ENCODE measurements at regions not wholly inside any gene's neighbourhood (a gene's known extent, or its start where the extent isn't known, plus 50 kb on each side); places are given as distances from the start of the nearest gene placed in this dataset.

DNA sequence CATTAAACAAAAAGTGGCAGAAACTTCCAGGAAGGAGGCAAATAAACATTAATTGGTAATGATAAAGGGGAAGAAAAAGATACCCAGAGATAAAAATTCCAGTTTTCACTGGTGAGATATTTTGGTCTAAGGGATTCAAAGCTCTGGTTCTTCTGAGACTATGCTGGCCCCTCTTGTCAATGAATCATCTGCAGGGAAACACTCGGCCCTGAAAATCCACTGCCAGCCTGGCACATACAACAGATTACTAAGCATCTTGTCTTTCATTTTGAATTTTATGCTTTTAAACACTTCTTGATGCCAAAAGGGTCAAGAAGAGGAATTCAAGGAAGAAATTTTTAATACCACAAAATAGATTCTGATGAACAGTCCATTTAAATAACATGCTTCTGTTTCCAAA lies 1603.8 kb upstream of the ZEB2 start:
- Histone ChIP-seq H3K4me3 (replicated peaks; ENCODE audit: insufficient read depth, low read length) (no peak overlapping the region), H3K27me3 (ENCODE audit: insufficient read depth, poor library complexity, severe bottlenecking) (no peaks in the 10 kb centered on the region), H3K27ac (replicated peaks) (no peak overlapping the region)
- TF ChIP-seq GABPA (IDR thresholded peaks at IDR 0.05; ENCODE audit: low read depth) (no peak), POLR2AphosphoS5 (IDR thresholded peaks at IDR 0.05; ENCODE audit: low read depth) (no peak), SPI1 (IDR thresholded peaks at IDR 0.05; ENCODE audit: borderline replicate concordance, low read depth) (no peak)
- TF ChIP-seq, protein P1, sequence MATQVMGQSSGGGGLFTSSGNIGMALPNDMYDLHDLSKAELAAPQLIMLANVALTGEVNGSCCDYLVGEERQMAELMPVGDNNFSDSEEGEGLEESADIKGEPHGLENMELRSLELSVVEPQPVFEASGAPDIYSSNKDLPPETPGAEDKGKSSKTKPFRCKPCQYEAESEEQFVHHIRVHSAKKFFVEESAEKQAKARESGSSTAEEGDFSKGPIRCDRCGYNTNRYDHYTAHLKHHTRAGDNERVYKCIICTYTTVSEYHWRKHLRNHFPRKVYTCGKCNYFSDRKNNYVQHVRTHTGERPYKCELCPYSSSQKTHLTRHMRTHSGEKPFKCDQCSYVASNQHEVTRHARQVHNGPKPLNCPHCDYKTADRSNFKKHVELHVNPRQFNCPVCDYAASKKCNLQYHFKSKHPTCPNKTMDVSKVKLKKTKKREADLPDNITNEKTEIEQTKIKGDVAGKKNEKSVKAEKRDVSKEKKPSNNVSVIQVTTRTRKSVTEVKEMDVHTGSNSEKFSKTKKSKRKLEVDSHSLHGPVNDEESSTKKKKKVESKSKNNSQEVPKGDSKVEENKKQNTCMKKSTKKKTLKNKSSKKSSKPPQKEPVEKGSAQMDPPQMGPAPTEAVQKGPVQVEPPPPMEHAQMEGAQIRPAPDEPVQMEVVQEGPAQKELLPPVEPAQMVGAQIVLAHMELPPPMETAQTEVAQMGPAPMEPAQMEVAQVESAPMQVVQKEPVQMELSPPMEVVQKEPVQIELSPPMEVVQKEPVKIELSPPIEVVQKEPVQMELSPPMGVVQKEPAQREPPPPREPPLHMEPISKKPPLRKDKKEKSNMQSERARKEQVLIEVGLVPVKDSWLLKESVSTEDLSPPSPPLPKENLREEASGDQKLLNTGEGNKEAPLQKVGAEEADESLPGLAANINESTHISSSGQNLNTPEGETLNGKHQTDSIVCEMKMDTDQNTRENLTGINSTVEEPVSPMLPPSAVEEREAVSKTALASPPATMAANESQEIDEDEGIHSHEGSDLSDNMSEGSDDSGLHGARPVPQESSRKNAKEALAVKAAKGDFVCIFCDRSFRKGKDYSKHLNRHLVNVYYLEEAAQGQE (IDR thresholded peaks at IDR 0.05; ENCODE audit: insufficient replicate concordance, low read depth): no peak
- TF ChIP-seq, protein P2, sequence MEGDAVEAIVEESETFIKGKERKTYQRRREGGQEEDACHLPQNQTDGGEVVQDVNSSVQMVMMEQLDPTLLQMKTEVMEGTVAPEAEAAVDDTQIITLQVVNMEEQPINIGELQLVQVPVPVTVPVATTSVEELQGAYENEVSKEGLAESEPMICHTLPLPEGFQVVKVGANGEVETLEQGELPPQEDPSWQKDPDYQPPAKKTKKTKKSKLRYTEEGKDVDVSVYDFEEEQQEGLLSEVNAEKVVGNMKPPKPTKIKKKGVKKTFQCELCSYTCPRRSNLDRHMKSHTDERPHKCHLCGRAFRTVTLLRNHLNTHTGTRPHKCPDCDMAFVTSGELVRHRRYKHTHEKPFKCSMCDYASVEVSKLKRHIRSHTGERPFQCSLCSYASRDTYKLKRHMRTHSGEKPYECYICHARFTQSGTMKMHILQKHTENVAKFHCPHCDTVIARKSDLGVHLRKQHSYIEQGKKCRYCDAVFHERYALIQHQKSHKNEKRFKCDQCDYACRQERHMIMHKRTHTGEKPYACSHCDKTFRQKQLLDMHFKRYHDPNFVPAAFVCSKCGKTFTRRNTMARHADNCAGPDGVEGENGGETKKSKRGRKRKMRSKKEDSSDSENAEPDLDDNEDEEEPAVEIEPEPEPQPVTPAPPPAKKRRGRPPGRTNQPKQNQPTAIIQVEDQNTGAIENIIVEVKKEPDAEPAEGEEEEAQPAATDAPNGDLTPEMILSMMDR (IDR thresholded peaks at IDR 0.05; ENCODE audit: insufficient read depth, low read length): no peak
- no peak for DNase-seq (ENCODE audit: low read depth in 1 of 2, low spot score in 1 of 2)

DNA sequence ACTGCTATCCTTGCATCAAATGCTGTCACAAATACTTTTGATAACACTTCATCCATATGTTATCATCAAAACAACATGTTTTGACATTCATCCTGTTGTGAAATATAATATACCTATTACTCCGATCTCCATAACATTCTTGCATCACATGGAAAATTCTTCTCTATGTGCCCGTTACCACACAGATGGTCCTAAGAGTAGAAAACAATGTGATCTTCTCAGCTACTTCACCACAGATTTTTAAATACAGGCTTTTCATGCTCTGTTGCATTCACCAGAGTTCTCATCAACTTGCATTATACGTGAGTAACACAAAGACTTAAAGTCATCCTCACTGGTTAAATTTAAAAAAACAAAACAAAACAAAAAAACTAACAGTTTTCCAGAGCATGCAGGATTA lies 1603.3 kb upstream of the ZEB2 start:
- Histone ChIP-seq H3K27ac (replicated peaks) (no peak overlapping the region), H3K4me3 (replicated peaks; ENCODE audit: insufficient read depth, low read length) (no peak overlapping the region), H3K27me3 (ENCODE audit: insufficient read depth, poor library complexity, severe bottlenecking) (no peaks in the 10 kb centered on the region)
- TF ChIP-seq GABPA (IDR thresholded peaks at IDR 0.05; ENCODE audit: low read depth) (no peak), SPI1 (IDR thresholded peaks at IDR 0.05; ENCODE audit: borderline replicate concordance, low read depth) (no peak), POLR2AphosphoS5 (IDR thresholded peaks at IDR 0.05; ENCODE audit: low read depth) (no peak)
- TF ChIP-seq, protein P1 (IDR thresholded peaks at IDR 0.05; ENCODE audit: insufficient replicate concordance, low read depth): no peak
- TF ChIP-seq, protein P2 (IDR thresholded peaks at IDR 0.05; ENCODE audit: insufficient read depth, low read length): no peak
- DNase-seq (ENCODE audit: low read depth in 1 of 2, low spot score in 1 of 2): no peak

DNA sequence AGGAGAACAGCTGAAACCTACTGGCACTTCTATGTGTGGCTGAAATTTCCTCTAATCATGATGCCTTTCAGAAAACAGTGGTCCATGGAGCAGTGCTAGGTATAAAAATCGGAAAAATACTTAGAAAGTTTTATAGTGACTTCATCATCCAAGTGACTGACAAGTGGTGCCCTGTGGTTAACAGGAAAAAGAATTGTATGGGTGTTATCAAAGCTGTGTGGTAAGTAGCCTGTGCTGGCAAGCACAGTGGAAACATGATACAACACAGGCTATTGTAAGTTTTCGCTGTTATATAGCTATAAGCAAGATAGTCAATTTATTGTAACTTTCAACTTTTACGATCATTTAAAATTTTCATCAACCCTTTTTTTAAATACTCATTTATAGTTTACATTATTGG lies 1599.7 kb upstream of the ZEB2 start:
- TF ChIP-seq GABPA (IDR thresholded peaks at IDR 0.05; ENCODE audit: low read depth) (no peak), POLR2AphosphoS5 (IDR thresholded peaks at IDR 0.05; ENCODE audit: low read depth) (no peak), SPI1 (IDR thresholded peaks at IDR 0.05; ENCODE audit: borderline replicate concordance, low read depth) (no peak)
- TF ChIP-seq, protein P2 (IDR thresholded peaks at IDR 0.05; ENCODE audit: insufficient read depth, low read length): no peak
- TF ChIP-seq, protein P1 (IDR thresholded peaks at IDR 0.05; ENCODE audit: insufficient replicate concordance, low read depth): no peak
- Histone ChIP-seq H3K4me3 (replicated peaks; ENCODE audit: insufficient read depth, low read length) (no peak overlapping the region), H3K27ac (replicated peaks) (no peak overlapping the region), H3K27me3 (ENCODE audit: insufficient read depth, poor library complexity, severe bottlenecking) (no peaks in the 10 kb centered on the region)
- no peak for DNase-seq (ENCODE audit: low read depth in 1 of 2, low spot score in 1 of 2)

All from HL-60 (cell line).